SHP77 (cell line): ENCODE measurements at regions not wholly inside any gene's neighbourhood (a gene's known extent, or its start where the extent isn't known, plus 50 kb on each side); places are given as distances from the start of the nearest gene placed in this dataset.

Experiments
- DNase-seq, 2 experiments: peaks; one replicate each; lab custom pipeline; 2025; lab: John Stamatoyannopoulos, UW

- DNase-seq = no peak
These were observed 162.5 kb upstream of the SDK2 start for GRCh38 chr17:73806768-73807167.

- no peak for DNase-seq
These were observed 169.0 kb upstream of the SDK2 start for GRCh38 chr17:73813201-73813600.

- no peak for DNase-seq
These were observed 169.8 kb upstream of the SDK2 start for GRCh38 chr17:73814075-73814474.

- no peak for DNase-seq
These were observed 171.2 kb upstream of the SDK2 start for GRCh38 chr17:73815474-73815873.

GRCh38 chr17:73819440-73820395 is 175.5 kb upstream of the SDK2 start:
- DNase-seq = no peak

GRCh38 chr17:73820686-73821448 is 176.6 kb upstream of the SDK2 start:
- no peak for DNase-seq

GRCh38 chr17:73821665-73822064 is 177.4 kb upstream of the SDK2 start:
- no peak for DNase-seq

GRCh38 chr17:73822371-73822770 is 178.1 kb upstream of the SDK2 start:
- DNase-seq = no peak

GRCh38 chr17:73823684-73824083 is 179.4 kb upstream of the SDK2 start:
- no peak for DNase-seq

- no peak for DNase-seq
These were observed 180.1 kb upstream of the SDK2 start for GRCh38 chr17:73824321-73824720.

GRCh38 chr17:73826181-73826871 is 182.1 kb upstream of the SDK2 start:
- DNase-seq = no peak

GRCh38 chr17:73826872-73827228 is 182.6 kb upstream of the SDK2 start:
- DNase-seq = no peak

- DNase-seq = no peak
These were observed 183.5 kb upstream of the SDK2 start for GRCh38 chr17:73827627-73828291.

GRCh38 chr17:73829676-73830280 is 185.5 kb upstream of the SDK2 start:
- DNase-seq = no peak

- no peak for DNase-seq
These were observed 187.5 kb upstream of the SDK2 start for GRCh38 chr17:73831699-73832098.

- no peak for DNase-seq
These were observed 189.7 kb upstream of the SDK2 start for GRCh38 chr17:73833775-73834488.

GRCh38 chr17:73834684-73835343 is 190.6 kb upstream of the SDK2 start:
- DNase-seq = no peak

GRCh38 chr17:73835605-73836004 is 191.4 kb upstream of the SDK2 start:
- no peak for DNase-seq

GRCh38 chr17:73838815-73839214 is 194.6 kb upstream of the SDK2 start:
- peak; percentile 13 to 36 for DNase-seq

- no peak for DNase-seq
These were observed 196.6 kb upstream of the SDK2 start for GRCh38 chr17:73840829-73841228.
